Fibroblast of lung (primary cell): ENCODE measurements at regions not wholly inside any gene's neighbourhood (a gene's known extent, or its start where the extent isn't known, plus 50 kb on each side); places are given as distances from the start of the nearest gene placed in this dataset.

Experiments used
- DNase-seq, 2 donors: peaks; one replicate each; pipeline versions ENCODE4 v3.0.0 to v3.0.0-alpha.2; 2010; ENCODE audit warnings: low read depth in 2 of 2
- H2AFZ ChIP-seq: 2 replicates; pipeline ENCODE4 v1.5.1; 2012; ENCODE audit warnings: low read length, control low read depth, inconsistent platforms
- H3K27ac ChIP-seq: 2 replicates; pipeline ENCODE4 v1.5.1; 2011; ENCODE audit warnings: low read length, control low read depth; ENCODE audit not compliant: insufficient read depth
- H3K27me3 ChIP-seq: 2 replicates; pipeline ENCODE4 v1.5.1; 2011; ENCODE audit warnings: mild to moderate bottlenecking, low read length; ENCODE audit not compliant: control insufficient read depth, insufficient read depth
- H3K36me3 ChIP-seq: 2 replicates; pipeline ENCODE4 v1.5.1; 2011; ENCODE audit warnings: low read length; ENCODE audit not compliant: control insufficient read depth, insufficient read depth
- H3K4me1 ChIP-seq: 2 replicates; pipeline ENCODE4 v1.5.1; 2011; ENCODE audit warnings: low read length; ENCODE audit not compliant: control insufficient read depth, insufficient read depth; ENCODE audit errors: extremely low read depth
- H3K4me2 ChIP-seq: 2 replicates; pipeline ENCODE4 v1.5.1; 2011; ENCODE audit warnings: low read length, control low read depth; ENCODE audit not compliant: insufficient read depth; ENCODE audit errors: extremely low read depth
- H3K4me3 ChIP-seq, 4 experiments: fragments of 200-600 bp in 1 of 4; sonication (generic) in 1 of 4; replicated peaks in 1 of 4; 2 replicates each; pipeline ENCODE4 v1.5.1; 2011 to 2016; ENCODE audit warnings: low read length in 4 of 4, low read depth in 3 of 4, mild to moderate bottlenecking in 3 of 4, control low read depth in 2 of 4, inconsistent platforms in 1 of 4, mixed read lengths in 1 of 4; ENCODE audit not compliant: insufficient read depth in 1 of 4; ENCODE audit errors: control extremely low read depth in 1 of 4
- H3K79me2 ChIP-seq: 2 replicates; pipeline ENCODE4 v1.5.1; 2012; ENCODE audit warnings: mild to moderate bottlenecking, low read length, inconsistent platforms; ENCODE audit not compliant: control insufficient read depth, insufficient read depth
- H3K9ac ChIP-seq: 2 replicates; pipeline ENCODE4 v1.5.1; 2011; ENCODE audit warnings: mild to moderate bottlenecking, low read length, control low read depth; ENCODE audit not compliant: insufficient read depth
- H3K9me3 ChIP-seq: 2 replicates; pipeline ENCODE4 v1.5.1; 2012; ENCODE audit warnings: low read depth, low read length; ENCODE audit not compliant: control insufficient read depth, insufficient read depth
- H4K20me1 ChIP-seq: 2 replicates; pipeline ENCODE4 v1.5.1; 2011; ENCODE audit warnings: low read length; ENCODE audit not compliant: control insufficient read depth, insufficient read depth; ENCODE audit errors: extremely low read depth
- EZH2 ChIP-seq: IDR thresholded peaks from 2 replicates; pipeline ENCODE4 v1.5.1; 2012; ENCODE audit warnings: low read length, control low read depth, mild to moderate bottlenecking; ENCODE audit errors: missing control alignments
- TF ChIP-seq, protein P1 (sequence below), 2 donors: IDR thresholded peaks in 1 of 2; conservative IDR thresholded peaks in 1 of 2; 1 replicate in 1 of 2; 2 replicates in 1 of 2; pipeline ENCODE4 v1.5.1; 2011 to 2012; ENCODE audit warnings: low read length in 2 of 2, control low read depth in 1 of 2, inconsistent platforms in 1 of 2, low read depth in 1 of 2, mild to moderate bottlenecking in 1 of 2

DNA sequence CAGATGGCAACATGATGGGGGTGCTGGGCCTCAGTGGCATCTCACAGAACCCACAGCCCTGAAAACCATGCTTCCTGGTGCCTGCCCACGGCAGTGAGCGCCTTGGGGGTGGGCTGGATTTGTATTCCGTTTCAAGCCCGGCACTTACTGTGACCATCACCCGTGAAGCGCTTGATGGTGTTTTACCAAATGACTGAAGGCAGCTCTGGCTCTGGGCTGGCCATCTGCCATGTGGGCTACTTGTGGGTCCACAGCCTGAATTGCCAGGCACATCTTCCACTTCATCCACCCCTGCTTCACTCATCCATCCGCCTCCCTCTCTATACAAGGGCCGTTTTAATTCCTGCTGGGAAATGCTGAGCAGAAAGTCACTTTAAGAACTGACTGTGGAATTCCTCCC, 250.9 kb upstream of the GMDS start:
- no peak overlapping the region for H3K9ac ChIP-seq
- H3K9me3 ChIP-seq = no peaks in the 10 kb centered on the region
- no peak overlapping the region for H3K4me3 ChIP-seq
- H3K4me1 ChIP-seq = no peaks in the 10 kb centered on the region
- no peak overlapping the region for H3K27ac ChIP-seq
- no peak for DNase-seq
- no peaks in the 10 kb centered on the region for H4K20me1 ChIP-seq
- no peak overlapping the region for H3K4me2 ChIP-seq
- no peaks in the 10 kb centered on the region for H3K36me3 ChIP-seq
- no peak for TF ChIP-seq EZH2
- TF ChIP-seq, protein P1, sequence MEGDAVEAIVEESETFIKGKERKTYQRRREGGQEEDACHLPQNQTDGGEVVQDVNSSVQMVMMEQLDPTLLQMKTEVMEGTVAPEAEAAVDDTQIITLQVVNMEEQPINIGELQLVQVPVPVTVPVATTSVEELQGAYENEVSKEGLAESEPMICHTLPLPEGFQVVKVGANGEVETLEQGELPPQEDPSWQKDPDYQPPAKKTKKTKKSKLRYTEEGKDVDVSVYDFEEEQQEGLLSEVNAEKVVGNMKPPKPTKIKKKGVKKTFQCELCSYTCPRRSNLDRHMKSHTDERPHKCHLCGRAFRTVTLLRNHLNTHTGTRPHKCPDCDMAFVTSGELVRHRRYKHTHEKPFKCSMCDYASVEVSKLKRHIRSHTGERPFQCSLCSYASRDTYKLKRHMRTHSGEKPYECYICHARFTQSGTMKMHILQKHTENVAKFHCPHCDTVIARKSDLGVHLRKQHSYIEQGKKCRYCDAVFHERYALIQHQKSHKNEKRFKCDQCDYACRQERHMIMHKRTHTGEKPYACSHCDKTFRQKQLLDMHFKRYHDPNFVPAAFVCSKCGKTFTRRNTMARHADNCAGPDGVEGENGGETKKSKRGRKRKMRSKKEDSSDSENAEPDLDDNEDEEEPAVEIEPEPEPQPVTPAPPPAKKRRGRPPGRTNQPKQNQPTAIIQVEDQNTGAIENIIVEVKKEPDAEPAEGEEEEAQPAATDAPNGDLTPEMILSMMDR (conservative IDR thresholded peaks at IDR 0.05 in 1 of 2, IDR thresholded peaks at IDR 0.05 in 1 of 2; ENCODE audit: low read depth in 1 of 2, low read length in 2 of 2) = no peak
- H2AFZ ChIP-seq = no peak overlapping the region
- no peaks in the 10 kb centered on the region for H3K79me2 ChIP-seq
- no peaks in the 10 kb centered on the region for H3K27me3 ChIP-seq

DNA sequence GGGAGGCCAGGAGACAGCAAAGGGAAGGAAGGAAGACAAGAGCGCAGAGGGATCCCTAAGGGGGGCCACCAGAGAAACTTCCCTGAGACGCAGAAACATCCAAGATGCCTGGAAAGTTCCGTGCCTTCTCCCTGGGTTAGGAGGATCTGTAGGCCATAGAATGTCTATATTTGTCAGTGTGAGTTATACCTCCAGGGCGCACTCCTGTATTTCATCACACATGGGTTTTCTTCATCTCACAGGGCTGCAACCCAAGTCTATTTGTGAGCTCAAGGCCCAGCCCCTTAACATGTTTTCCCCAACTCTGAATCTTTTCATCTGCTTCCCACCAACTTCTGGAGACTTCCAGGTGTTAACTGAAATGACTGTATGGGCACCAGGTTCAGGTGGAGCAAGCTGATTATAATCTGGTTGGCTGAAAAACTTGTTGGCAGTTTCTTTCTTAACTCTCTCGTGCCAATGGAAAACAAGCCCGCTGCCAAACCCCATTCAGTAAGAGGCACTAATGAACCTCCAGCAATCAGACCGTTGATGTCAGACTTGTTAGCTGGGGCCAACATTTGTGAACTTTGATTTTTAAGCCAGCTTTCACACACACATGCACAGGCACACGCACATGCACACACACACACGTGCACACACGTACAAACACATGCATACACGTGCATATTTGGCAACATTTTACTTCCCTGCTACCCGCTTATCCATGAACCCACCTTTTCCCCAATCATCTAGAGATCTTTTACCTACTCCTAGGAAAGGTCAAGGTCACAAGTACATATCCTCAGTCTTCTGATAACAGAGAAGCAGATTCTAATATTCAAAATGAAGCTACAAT, 247.5 kb upstream of the GMDS start:
- Histone ChIP-seq H3K4me2 (no peak overlapping the region), H3K36me3 (no peaks in the 10 kb centered on the region), H3K4me1 (no peaks in the 10 kb centered on the region), H3K9me3 (no peaks in the 10 kb centered on the region), H3K79me2 (no peaks in the 10 kb centered on the region), H3K4me3 (no peak overlapping the region), H3K27ac (no peak overlapping the region), H4K20me1 (no peaks in the 10 kb centered on the region), H2AFZ (no peak overlapping the region), H3K9ac (no peak overlapping the region), H3K27me3 (no peaks in the 10 kb centered on the region)
- DNase-seq = no peak
- TF ChIP-seq EZH2 = no peak
- TF ChIP-seq, protein P1 (conservative IDR thresholded peaks at IDR 0.05 in 1 of 2, IDR thresholded peaks at IDR 0.05 in 1 of 2; ENCODE audit: low read depth in 1 of 2, low read length in 2 of 2) = no peak

DNA sequence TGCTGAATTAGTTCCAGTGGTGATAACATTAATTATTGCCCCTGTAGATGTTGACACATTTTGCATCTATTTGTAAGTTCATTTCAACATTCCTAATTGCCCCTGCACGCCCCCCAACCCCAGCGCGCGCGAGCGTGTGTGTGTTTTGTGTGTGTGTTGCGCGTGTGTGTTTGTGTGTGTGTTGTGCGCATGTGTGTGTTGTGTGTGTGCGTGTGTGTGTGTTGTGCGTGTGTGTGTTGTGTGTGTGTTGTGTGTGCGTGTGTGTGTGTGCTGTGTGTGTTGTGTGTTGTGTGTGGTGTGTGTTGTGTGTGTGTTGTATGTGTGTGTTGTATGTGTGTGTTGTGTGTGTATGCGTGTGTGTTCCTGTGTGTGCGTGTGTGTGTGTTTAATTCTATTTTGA, 245.7 kb upstream of the GMDS start:
- Histone ChIP-seq H3K79me2 (no peaks in the 10 kb centered on the region), H3K4me1 (no peaks in the 10 kb centered on the region), H3K4me2 (no peak overlapping the region), H3K9ac (no peak overlapping the region), H3K9me3 (no peaks in the 10 kb centered on the region), H3K27me3 (no peaks in the 10 kb centered on the region), H3K36me3 (no peaks in the 10 kb centered on the region), H4K20me1 (no peaks in the 10 kb centered on the region), H3K4me3 (no peak overlapping the region), H3K27ac (no peak overlapping the region), H2AFZ (no peak overlapping the region)
- no peak for TF ChIP-seq EZH2
- TF ChIP-seq, protein P1 (conservative IDR thresholded peaks at IDR 0.05 in 1 of 2, IDR thresholded peaks at IDR 0.05 in 1 of 2; ENCODE audit: low read depth in 1 of 2, low read length in 2 of 2) = no peak
- no peak for DNase-seq
